ENCODE measurements at regions not wholly inside any gene's neighbourhood (a gene's known extent, or its start where the extent isn't known, plus 50 kb on each side); places are given as distances from the start of the nearest gene placed in this dataset.

DNA sequence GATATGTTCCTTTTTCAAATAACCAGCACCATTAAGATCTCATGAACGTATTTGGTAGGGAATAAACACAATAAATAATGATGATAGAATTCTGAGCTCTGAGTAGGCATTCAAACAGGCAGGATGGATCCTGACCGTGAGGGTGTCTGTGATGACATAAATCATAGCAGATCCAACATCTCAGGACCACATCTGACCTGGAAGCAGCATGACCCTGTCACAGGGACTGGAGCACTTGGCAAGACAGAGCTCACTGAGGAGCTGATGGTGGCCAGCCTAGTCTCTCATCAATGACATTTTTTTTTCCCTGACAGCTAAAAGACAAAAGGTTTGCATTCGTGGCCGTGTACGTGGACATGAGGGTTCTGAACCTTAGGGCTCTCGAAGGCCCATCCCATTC is 337.5 kb downstream of the NPIPA8 start:
- DNase-seq (no peak), ATAC-seq (no peak)
- intact Hi-C loops (cut with DNase I) = no loop called here
- Histone ChIP-seq H3K4me3 (no peak overlapping the region), H3K27me3 (ENCODE audit: low read depth) (peaks cover 5% of the 10 kb centered on the region), H3K9me3 (no peaks in the 10 kb centered on the region), H3K36me3 (no peaks in the 10 kb centered on the region), H3K27ac (no peak overlapping the region), H3K4me1 (no peaks in the 10 kb centered on the region)
- TF ChIP-seq, protein P1, sequence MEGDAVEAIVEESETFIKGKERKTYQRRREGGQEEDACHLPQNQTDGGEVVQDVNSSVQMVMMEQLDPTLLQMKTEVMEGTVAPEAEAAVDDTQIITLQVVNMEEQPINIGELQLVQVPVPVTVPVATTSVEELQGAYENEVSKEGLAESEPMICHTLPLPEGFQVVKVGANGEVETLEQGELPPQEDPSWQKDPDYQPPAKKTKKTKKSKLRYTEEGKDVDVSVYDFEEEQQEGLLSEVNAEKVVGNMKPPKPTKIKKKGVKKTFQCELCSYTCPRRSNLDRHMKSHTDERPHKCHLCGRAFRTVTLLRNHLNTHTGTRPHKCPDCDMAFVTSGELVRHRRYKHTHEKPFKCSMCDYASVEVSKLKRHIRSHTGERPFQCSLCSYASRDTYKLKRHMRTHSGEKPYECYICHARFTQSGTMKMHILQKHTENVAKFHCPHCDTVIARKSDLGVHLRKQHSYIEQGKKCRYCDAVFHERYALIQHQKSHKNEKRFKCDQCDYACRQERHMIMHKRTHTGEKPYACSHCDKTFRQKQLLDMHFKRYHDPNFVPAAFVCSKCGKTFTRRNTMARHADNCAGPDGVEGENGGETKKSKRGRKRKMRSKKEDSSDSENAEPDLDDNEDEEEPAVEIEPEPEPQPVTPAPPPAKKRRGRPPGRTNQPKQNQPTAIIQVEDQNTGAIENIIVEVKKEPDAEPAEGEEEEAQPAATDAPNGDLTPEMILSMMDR (IDR thresholded peaks at IDR 0.05) = no peak

DNA sequence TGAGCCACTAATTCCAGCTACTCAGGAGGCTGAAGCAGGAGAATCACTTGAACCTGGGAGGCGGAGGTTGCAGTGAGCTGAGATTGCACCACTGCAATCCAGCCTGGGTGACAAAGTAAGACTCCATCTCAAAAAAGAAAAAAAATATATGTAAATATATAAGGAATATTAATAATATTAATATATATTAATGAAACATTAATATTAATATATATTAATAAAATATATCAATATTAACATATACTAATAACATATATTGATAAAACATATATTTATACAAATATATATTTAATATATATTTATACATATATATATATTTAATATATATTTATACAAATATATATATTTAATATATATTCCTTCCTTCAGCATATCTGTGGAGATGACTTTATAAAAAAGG is 338.0 kb downstream of the NPIPA8 start:
- ATAC-seq (no peak), DNase-seq (no peak)
- H3K27ac ChIP-seq = no peak overlapping the region
- no peaks in the 10 kb centered on the region for H3K9me3 ChIP-seq
- no peaks in the 10 kb centered on the region for H3K4me1 ChIP-seq
- TF ChIP-seq, protein P1 (IDR thresholded peaks at IDR 0.05) = no peak
- intact Hi-C loops (cut with DNase I) = no loop called here
- H3K4me3 ChIP-seq = no peak overlapping the region
- no peaks in the 10 kb centered on the region for H3K36me3 ChIP-seq
- H3K27me3 ChIP-seq (ENCODE audit: low read depth) = peaks cover 5% of the 10 kb centered on the region

DNA sequence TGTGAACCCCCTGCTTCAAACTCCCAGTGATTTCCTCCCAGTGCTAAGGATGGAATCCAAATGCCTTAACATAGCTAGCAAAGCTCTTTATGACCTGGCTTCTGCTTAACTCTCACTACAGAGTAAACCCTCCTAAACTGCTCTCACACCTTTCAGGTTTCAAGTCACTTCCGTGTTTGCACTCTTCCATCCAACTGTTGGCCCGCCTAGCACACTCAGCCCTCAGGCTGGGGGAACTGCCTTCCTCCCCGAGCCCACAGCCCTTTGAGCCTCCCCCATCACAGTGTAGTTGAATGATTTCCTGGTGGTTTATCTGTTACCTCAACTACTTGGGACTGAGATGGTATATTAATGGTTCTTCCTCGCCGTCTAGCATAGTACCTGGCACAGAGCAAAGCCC is 342.5 kb downstream of the NPIPA8 start:
- Histone ChIP-seq H3K36me3 (no peaks in the 10 kb centered on the region), H3K4me3 (no peak overlapping the region), H3K27me3 (ENCODE audit: low read depth) (peaks cover 5% of the 10 kb centered on the region), H3K4me1 (no peaks in the 10 kb centered on the region), H3K9me3 (no peaks in the 10 kb centered on the region), H3K27ac (no peak overlapping the region)
- DNase-seq (no peak), ATAC-seq (no peak)
- intact Hi-C loops (cut with DNase I) = no loop called here
- TF ChIP-seq, protein P1 (IDR thresholded peaks at IDR 0.05) = no peak

DNA sequence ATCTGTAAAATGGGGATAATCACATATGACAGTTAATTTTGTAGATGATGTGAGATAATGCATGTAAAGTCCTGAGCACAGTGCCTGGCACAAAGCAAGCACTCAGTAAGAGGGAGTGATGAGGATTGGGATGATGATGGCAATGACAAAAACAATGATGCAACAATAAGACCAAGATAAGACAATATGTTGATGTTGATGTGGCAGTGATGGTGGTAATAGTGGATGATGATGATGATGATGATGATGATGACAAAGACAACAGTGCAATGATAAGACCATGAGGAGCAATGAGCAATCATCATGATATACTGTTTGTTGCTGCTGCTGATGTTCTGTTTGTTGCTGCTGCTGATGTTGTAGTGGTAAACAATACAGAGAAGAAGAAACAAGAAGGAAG is 344.1 kb downstream of the NPIPA8 start:
- no peak overlapping the region for H3K27ac ChIP-seq
- H3K4me3 ChIP-seq = no peak overlapping the region
- H3K27me3 ChIP-seq (ENCODE audit: low read depth) = peaks cover 5% of the 10 kb centered on the region
- H3K36me3 ChIP-seq = no peaks in the 10 kb centered on the region
- intact Hi-C loops (cut with DNase I) = no loop called here
- ATAC-seq (no peak), DNase-seq (no peak)
- no peaks in the 10 kb centered on the region for H3K4me1 ChIP-seq
- H3K9me3 ChIP-seq = no peaks in the 10 kb centered on the region
- TF ChIP-seq, protein P1 (IDR thresholded peaks at IDR 0.05) = no peak

DNA sequence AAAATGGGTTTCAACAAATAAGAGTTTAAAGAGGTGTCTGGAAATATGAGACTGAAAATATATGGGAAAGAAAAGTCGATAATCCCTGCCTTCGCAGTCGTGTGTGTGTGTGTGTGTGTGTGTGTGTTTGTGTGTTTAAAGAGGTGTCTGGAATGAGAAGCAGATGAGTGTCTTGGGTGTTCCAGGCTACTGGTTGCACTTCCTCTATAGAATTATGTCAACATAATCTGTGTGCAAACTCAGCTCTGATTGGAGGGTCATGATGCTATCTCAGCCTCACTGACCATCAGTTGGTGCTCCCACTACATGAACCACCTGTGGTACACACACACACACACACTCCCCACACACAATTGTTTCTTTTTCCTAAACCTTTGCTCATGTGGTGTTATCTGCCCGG is 347.3 kb downstream of the NPIPA8 start:
- TF ChIP-seq, protein P1 (IDR thresholded peaks at IDR 0.05) = no peak
- no peak for ATAC-seq
- no peaks in the 10 kb centered on the region for H3K36me3 ChIP-seq
- H3K4me3 ChIP-seq = no peak overlapping the region
- H3K9me3 ChIP-seq = no peaks in the 10 kb centered on the region
- DNase-seq = no peak
- H3K27me3 ChIP-seq (ENCODE audit: low read depth) = no peaks in the 10 kb centered on the region
- H3K27ac ChIP-seq = no peak overlapping the region
- intact Hi-C loops (cut with DNase I) = no loop called here
- no peaks in the 10 kb centered on the region for H3K4me1 ChIP-seq

DNA sequence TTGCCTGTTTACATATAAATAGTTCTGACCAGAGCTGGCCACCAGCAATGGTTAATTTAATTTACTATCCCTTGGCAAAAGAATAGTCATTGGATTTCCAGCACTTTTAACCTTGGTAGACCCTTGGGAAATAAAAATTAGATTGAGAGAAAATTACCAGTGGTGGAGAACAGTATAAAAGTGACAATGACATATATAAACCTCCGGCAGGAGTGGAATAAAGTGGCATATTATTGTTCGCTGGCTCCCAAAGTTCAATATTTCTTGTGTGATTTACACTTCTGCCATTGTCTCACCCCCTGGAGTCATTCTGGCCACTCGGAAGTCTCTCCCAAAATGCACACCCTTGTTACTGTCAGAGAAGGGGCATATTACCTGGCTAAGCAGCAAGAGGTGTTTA is 347.7 kb downstream of the NPIPA8 start:
- DNase-seq (no peak), ATAC-seq (no peak)
- H3K4me1 ChIP-seq = no peaks in the 10 kb centered on the region
- H3K36me3 ChIP-seq = no peaks in the 10 kb centered on the region
- H3K4me3 ChIP-seq = no peak overlapping the region
- no peaks in the 10 kb centered on the region for H3K9me3 ChIP-seq
- intact Hi-C loops (cut with DNase I) = no loop called here
- TF ChIP-seq, protein P1 (IDR thresholded peaks at IDR 0.05) = no peak
- H3K27me3 ChIP-seq (ENCODE audit: low read depth) = no peaks in the 10 kb centered on the region
- no peak overlapping the region for H3K27ac ChIP-seq
